IMR-90 (cell line): ENCODE measurements at regions not wholly inside any gene's neighbourhood (a gene's known extent, or its start where the extent isn't known, plus 50 kb on each side); places are given as distances from the start of the nearest gene placed in this dataset.

Experiments
- ATAC-seq: fragments of 200-7000 bp; cut with Tn5 transposase; 2 replicates; pipeline ENCODE4 v1.9.1; 2020; ENCODE audit warnings: low read depth, mild to moderate bottlenecking, moderate library complexity
- BruUV-seq: library from RNA; stranded (reverse); fragments of 400-500 nt; replicated peaks from 2 replicates; lab custom pipeline; 2021; lab: Mats Ljungman, UMichigan
- CTCF ChIA-PET: fragments of 300-600 bp; formaldehyde crosslinking; extraction: SDS; loops from one replicate; lab custom pipeline; 2021; ENCODE audit warnings: antibody characterized with exemption; lab: Yijun Ruan, JAX
- POLR2A ChIA-PET: fragments of 300-600 bp; sonication (Branson Sonifier 250); formaldehyde crosslinking; loops from one replicate; lab custom pipeline; 2022; ENCODE audit warnings: antibody characterized with exemption; ENCODE audit not compliant: unreplicated experiment; lab: Charles Lee
- DNase-seq: peaks from one replicate; pipeline ENCODE4 v3.0.0; 2013
- H2AFZ ChIP-seq: replicated peaks from 2 replicates; pipeline ENCODE3; 2013; ENCODE audit warnings: low read length, mild to moderate bottlenecking; ENCODE audit not compliant: poor library complexity
- H2AK5ac ChIP-seq: 2 replicates; pipeline ENCODE4 v1.6.1; 2013; ENCODE audit warnings: low read depth, low read length, inconsistent platforms
- H2AK9ac ChIP-seq: replicated peaks from 2 replicates; pipeline ENCODE3; 2013; ENCODE audit warnings: mild to moderate bottlenecking, low read depth, low read length, moderate library complexity; ENCODE audit not compliant: poor library complexity
- H2BK120ac ChIP-seq: 2 replicates; pipeline ENCODE4 v1.6.1; 2013; ENCODE audit warnings: low read depth, low read length, inconsistent platforms
- H2BK15ac ChIP-seq: 3 replicates; pipeline ENCODE4 v1.6.1; 2013; ENCODE audit warnings: low read depth, low read length, inconsistent platforms
- H2BK20ac ChIP-seq: 2 replicates; pipeline ENCODE4 v1.6.1; 2013; ENCODE audit warnings: low read depth, mild to moderate bottlenecking, inconsistent platforms, low read length, moderate library complexity
- H2BK5ac ChIP-seq: 2 replicates; pipeline ENCODE4 v1.6.1; 2013; ENCODE audit warnings: mild to moderate bottlenecking, low read depth, low read length, inconsistent platforms; ENCODE audit not compliant: poor library complexity, severe bottlenecking
- H3K14ac ChIP-seq: replicated peaks from 2 replicates; pipeline ENCODE4 v1.6.1; 2013; ENCODE audit warnings: low read depth, low read length, inconsistent platforms
- H3K18ac ChIP-seq: 2 replicates; pipeline ENCODE4 v1.6.1; 2013; ENCODE audit warnings: low read depth, low read length, control low read depth
- H3K23ac ChIP-seq: 2 replicates; pipeline ENCODE4 v1.6.1; 2013; ENCODE audit warnings: low read depth, low read length, inconsistent platforms
- H3K27ac ChIP-seq: 2 replicates; pipeline ENCODE4 v1.5.1; 2013; ENCODE audit warnings: mild to moderate bottlenecking, control low read depth, low read length; ENCODE audit not compliant: insufficient read depth
- H3K27me3 ChIP-seq: 2 replicates; pipeline ENCODE4 v1.6.1; 2013; ENCODE audit warnings: low read length; ENCODE audit not compliant: control insufficient read depth, insufficient read depth
- H3K36me3 ChIP-seq: 2 replicates; pipeline ENCODE4 v1.6.1; 2013; ENCODE audit warnings: low read length, mixed read lengths; ENCODE audit not compliant: control insufficient read depth, insufficient read depth
- H3K4ac ChIP-seq: 2 replicates; pipeline ENCODE4 v1.6.1; 2013; ENCODE audit warnings: low read depth, low read length, inconsistent platforms
- H3K4me1 ChIP-seq: 2 replicates; pipeline ENCODE4 v1.6.1; 2013; ENCODE audit warnings: low read length, mixed read lengths; ENCODE audit not compliant: control insufficient read depth, insufficient read depth
- H3K4me2 ChIP-seq: 2 replicates; pipeline ENCODE4 v1.6.1; 2013; ENCODE audit warnings: low read depth, mild to moderate bottlenecking, control low read depth, low read length, moderate library complexity
- H3K4me3 ChIP-seq: 2 replicates; pipeline ENCODE4 v1.5.1; 2013; ENCODE audit warnings: low read depth, mild to moderate bottlenecking, control low read depth, low read length, moderate library complexity; ENCODE audit not compliant: insufficient read depth
- H3K56ac ChIP-seq: 2 replicates; pipeline ENCODE4 v1.6.1; 2013; ENCODE audit warnings: low read length, inconsistent platforms; ENCODE audit not compliant: insufficient read depth; ENCODE audit errors: extremely low read depth
- H3K79me1 ChIP-seq, 2 experiments: 2 replicates each; pipeline ENCODE4 v1.6.1; 2013; ENCODE audit warnings: low read length in 2 of 2, inconsistent platforms in 1 of 2, low read depth in 1 of 2
- H3K9ac ChIP-seq: 2 replicates; pipeline ENCODE4 v1.6.1; 2013; ENCODE audit warnings: low read depth, low read length, control low read depth
- H3K9me1 ChIP-seq: 2 replicates; pipeline ENCODE4 v1.6.1; 2013; ENCODE audit warnings: low read length, inconsistent platforms; ENCODE audit not compliant: insufficient read depth
- H3K9me3 ChIP-seq: 2 replicates; pipeline ENCODE4 v1.6.1; 2013; ENCODE audit warnings: low read length; ENCODE audit not compliant: control insufficient read depth, insufficient read depth
- H4K20me1 ChIP-seq: 2 replicates; pipeline ENCODE4 v1.6.1; 2013; ENCODE audit warnings: low read length, inconsistent platforms; ENCODE audit not compliant: insufficient read depth
- H4K5ac ChIP-seq: 2 replicates; pipeline ENCODE4 v1.6.1; 2013; ENCODE audit warnings: mild to moderate bottlenecking, low read depth, low read length, control low read depth
- H4K8ac ChIP-seq, 2 experiments: 2 replicates each; pipeline ENCODE4 v1.6.1; 2013; ENCODE audit warnings: low read depth in 2 of 2, low read length in 2 of 2, control low read depth in 1 of 2, inconsistent platforms in 1 of 2
- H4K91ac ChIP-seq: 2 replicates; pipeline ENCODE4 v1.6.1; 2013; ENCODE audit warnings: low read depth, low read length, inconsistent platforms; ENCODE audit not compliant: insufficient read depth
- BHLHE40 ChIP-seq: fragments of 150-350 bp; IDR thresholded peaks from 2 replicates; pipeline ENCODE4 v1.6.1; 2016; ENCODE audit warnings: mild to moderate bottlenecking, low read depth, low read length
- CEBPB ChIP-seq: IDR thresholded peaks from 2 replicates; pipeline ENCODE4 v1.6.1; 2012; ENCODE audit warnings: low read depth, low read length, improper control_type of control experiment
- CHD1 ChIP-seq: IDR thresholded peaks from 2 replicates; pipeline ENCODE4 v1.6.1; 2012; ENCODE audit warnings: low read depth, low read length, improper control_type of control experiment
- CTCF ChIP-seq: conservative IDR thresholded peaks from 2 replicates; pipeline ENCODE4 v1.5.1; 2012; ENCODE audit warnings: mild to moderate bottlenecking, low read depth, low read length, improper control_type of control experiment
- ELK1 ChIP-seq: fragments of 150-350 bp; IDR thresholded peaks from 2 replicates; pipeline ENCODE4 v1.6.1; 2016; ENCODE audit warnings: low read depth, mild to moderate bottlenecking, low read length, moderate library complexity, borderline replicate concordance
- FOS ChIP-seq: fragments of 150-350 bp; IDR thresholded peaks from 2 replicates; pipeline ENCODE4 v1.6.1; 2016; ENCODE audit warnings: low read depth, low read length
- MAFK ChIP-seq: IDR thresholded peaks from 2 replicates; pipeline ENCODE4 v1.6.1; 2012; ENCODE audit warnings: low read depth, low read length, improper control_type of control experiment
- MAZ ChIP-seq: IDR thresholded peaks from 2 replicates; pipeline ENCODE4 v1.6.1; 2012; ENCODE audit warnings: low read depth, mild to moderate bottlenecking, low read length, improper control_type of control experiment, moderate library complexity, borderline replicate concordance
- NFE2L2 ChIP-seq: fragments of 150-350 bp; IDR thresholded peaks from 2 replicates; pipeline ENCODE4 v1.6.1; 2016; ENCODE audit warnings: low read depth, mild to moderate bottlenecking, low read length
- RAD21 ChIP-seq: IDR thresholded peaks from 2 replicates; pipeline ENCODE4 v1.6.1; 2012; ENCODE audit warnings: low read length, improper control_type of control experiment
- RCOR1 ChIP-seq: IDR thresholded peaks from 2 replicates; pipeline ENCODE4 v1.6.1; 2012; ENCODE audit warnings: mild to moderate bottlenecking, low read length, improper control_type of control experiment; ENCODE audit not compliant: insufficient replicate concordance
- RFX5 ChIP-seq: IDR thresholded peaks from 2 replicates; pipeline ENCODE4 v1.8.0; 2012; ENCODE audit warnings: low read depth, mild to moderate bottlenecking, low read length, moderate library complexity
- SMC3 ChIP-seq: fragments of 150-350 bp; IDR thresholded peaks from 2 replicates; pipeline ENCODE4 v1.6.1; 2016; ENCODE audit warnings: low read depth, mild to moderate bottlenecking, antibody characterized with exemption, low read length, moderate library complexity
- USF2 ChIP-seq: fragments of 150-350 bp; IDR thresholded peaks from 2 replicates; pipeline ENCODE4 v1.6.1; 2017; ENCODE audit warnings: mild to moderate bottlenecking, antibody characterized with exemption, low read length, low read depth
- WGBS, 2 experiments: methylation state at CpG; one replicate each; pipeline versions ENCODE4 v1.1.5 to v1.1.7; 2013; ENCODE audit warnings: missing lambda C conversion rate in 2 of 2; ENCODE audit not compliant: insufficient read length in 1 of 2; ENCODE audit errors: extremely low coverage in 2 of 2; 5-methylcytosine and 5-hydroxymethylcytosine counted together
- dilution Hi-C: fragments of 300-500 bp; cut with HindIII; formaldehyde crosslinking; loops from one replicate; pipeline ENCODE4 v1.14.3; 2018; ENCODE audit warnings: low sequenced_read_pairs; ENCODE audit not compliant: unreplicated experiment
- in situ Hi-C: fragments of 300-500 bp; cut with MboI; formaldehyde crosslinking; loops from 3 replicates; pipeline ENCODE4 v1.14.3; 2019; ENCODE audit warnings: low sequenced_read_pairs, inconsistent platforms, mixed read lengths
- intact Hi-C: fragments of 100-400 bp; cut with micrococcal nuclease; formaldehyde crosslinking; loops from 2 replicates; pipeline ENCODE4 v1.10.0; 2022

GRCh38 chr13:70362820-70363570 lies 254.7 kb upstream of the KLHL1 start:
- WGBS, 2 experiments, result no CpG with 5 or more reads among the region's 5 CpGs
- ChIA-PET POLR2A (no interaction called here), CTCF (no interaction called here)
- DNase-seq (no peak), ATAC-seq (no peak)
- Histone ChIP-seq H3K4me1 (no peaks in the 10 kb centered on the region), H3K79me1 (no peaks in the 10 kb centered on the region), H4K91ac (no peak overlapping the region), H3K23ac (no peak overlapping the region), H3K14ac (no peak overlapping the region), H4K20me1 (no peaks in the 10 kb centered on the region), H3K27ac (no peak overlapping the region), H3K9me1 (no peaks in the 10 kb centered on the region), H2BK5ac (no peak overlapping the region), H3K4me3 (no peak overlapping the region), H2BK20ac (no peak overlapping the region), H2BK120ac (no peak overlapping the region), H2AK9ac (no peak overlapping the region), H4K5ac (no peak overlapping the region), H3K18ac (no peak overlapping the region), H3K9me3 (peaks cover 2% of the 10 kb centered on the region), H3K27me3 (no peaks in the 10 kb centered on the region), H3K4ac (no peak overlapping the region), H3K4me2 (no peak overlapping the region), H4K8ac (no peak overlapping the region), H2AFZ (no peak overlapping the region), H3K36me3 (no peaks in the 10 kb centered on the region), H3K9ac (no peak overlapping the region), H2BK15ac (no peak overlapping the region), H2AK5ac (no peak overlapping the region), H3K56ac (no peak overlapping the region)
- dilution Hi-C loops, result no loop called here
- TF ChIP-seq NFE2L2, result no peak
- no peak for TF ChIP-seq CEBPB
- TF ChIP-seq CHD1, result no peak
- TF ChIP-seq RCOR1, result no peak
- no peak for TF ChIP-seq ELK1
- no peak for TF ChIP-seq FOS
- no peak for TF ChIP-seq SMC3
- TF ChIP-seq MAZ, result no peak
- TF ChIP-seq USF2, result no peak
- TF ChIP-seq RFX5, result no peak
- no peak for TF ChIP-seq MAFK
- TF ChIP-seq CTCF, result no peak
- no peak for TF ChIP-seq BHLHE40
- no peak for TF ChIP-seq RAD21
- no TSS peak for BruUV-seq
- intact Hi-C loops, result no loop called here
- in situ Hi-C loops, result no loop called here
